ENCODE measurements at regions not wholly inside any gene's neighbourhood (a gene's known extent, or its start where the extent isn't known, plus 50 kb on each side); places are given as distances from the start of the nearest gene placed in this dataset.

DNA sequence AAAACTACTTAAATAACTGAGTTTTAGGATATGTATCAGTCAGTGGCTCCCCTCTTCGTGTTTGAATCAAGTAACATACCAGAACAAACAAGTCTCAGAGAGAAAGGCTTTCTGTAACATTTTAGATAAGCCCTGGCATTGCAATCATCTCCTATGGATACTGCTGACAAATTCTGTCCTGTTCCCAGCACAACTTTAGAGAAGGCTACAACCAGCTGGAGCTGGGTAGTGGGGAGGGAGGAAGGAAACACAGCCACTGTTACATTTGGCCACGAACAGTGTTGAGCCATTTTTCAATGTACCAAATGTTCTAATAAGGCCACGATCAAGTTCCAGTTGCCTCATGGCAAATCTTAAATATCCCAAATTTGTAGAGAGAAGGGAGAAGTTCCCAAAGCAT is 511.8 kb upstream of the WWC1 start:
- DNase-seq (ENCODE audit: extremely low read depth, low read depth, low spot score), result no peak

- no peak for DNase-seq (ENCODE audit: extremely low read depth, low read depth, low spot score)
These were observed 511.3 kb upstream of the WWC1 start for GRCh38 chr5:167780177-167780576.

GRCh38 chr5:167783145-167783817 is 508.2 kb upstream of the WWC1 start:
- DNase-seq (ENCODE audit: extremely low read depth, low read depth, low spot score), result no peak

- no peak for DNase-seq (ENCODE audit: extremely low read depth, low read depth, low spot score)
These were observed 506.3 kb upstream of the WWC1 start for GRCh38 chr5:167785106-167785505.

- no peak for DNase-seq (ENCODE audit: extremely low read depth, low read depth, low spot score)
These were observed 505.5 kb upstream of the WWC1 start for GRCh38 chr5:167785901-167786300.

DNA sequence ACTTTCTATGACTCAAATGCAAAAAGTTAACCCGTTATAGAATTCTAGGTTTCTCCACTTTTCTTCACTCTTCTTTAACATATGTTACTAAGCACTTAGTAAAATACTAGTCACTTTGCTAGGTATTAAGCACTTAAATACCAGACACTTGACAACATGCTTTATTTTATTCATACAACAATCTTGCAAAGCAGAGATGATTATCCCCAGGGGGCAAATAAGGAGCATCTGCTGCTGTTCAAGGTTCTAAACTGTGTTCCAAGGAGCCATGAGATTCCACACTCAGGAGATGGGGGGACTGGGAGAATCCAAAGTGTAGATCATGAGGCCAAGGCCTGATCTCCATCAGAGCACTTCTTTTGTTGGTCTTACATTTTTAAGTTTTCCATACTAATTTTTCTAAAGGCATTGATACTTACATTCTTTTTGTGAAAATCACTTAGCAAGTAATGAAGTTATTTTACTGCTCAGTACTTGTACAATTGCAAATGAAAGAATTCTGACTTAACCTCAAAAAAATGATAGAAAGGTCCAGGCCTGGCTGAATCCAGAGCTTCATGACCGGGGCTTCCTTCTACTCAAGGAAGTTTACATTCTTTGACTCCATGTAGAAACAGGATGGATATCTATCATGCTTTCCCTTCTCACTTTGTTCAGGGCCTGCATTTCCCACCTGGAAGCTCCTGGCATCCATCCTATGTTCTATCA is 504.4 kb upstream of the WWC1 start:
- DNase-seq (ENCODE audit: extremely low read depth, low read depth, low spot score), result no peak

DNA sequence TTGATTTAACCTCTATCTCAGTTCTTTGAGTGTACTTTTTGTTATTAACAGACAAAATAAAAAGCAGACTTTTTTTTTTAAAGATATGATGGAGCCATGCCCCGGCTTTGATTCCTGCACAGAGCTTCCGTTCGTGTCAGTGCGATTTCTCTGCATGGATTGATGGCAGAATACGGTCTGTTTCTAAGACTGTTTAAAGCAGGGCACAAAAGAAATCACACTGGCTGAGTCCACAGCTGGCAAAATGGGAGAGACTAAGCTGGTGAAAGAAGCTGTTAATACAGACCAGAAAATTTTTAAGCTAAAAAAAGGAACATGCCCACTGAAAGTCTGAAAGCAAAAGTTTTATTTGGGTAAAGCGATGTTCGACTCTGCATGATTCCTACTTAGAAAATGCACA is 501.4 kb upstream of the WWC1 start:
- DNase-seq (ENCODE audit: extremely low read depth, low read depth, low spot score), result no peak

GRCh38 chr5:167790462-167791260 is 500.8 kb upstream of the WWC1 start:
- no peak for DNase-seq (ENCODE audit: extremely low read depth, low read depth, low spot score)

- DNase-seq (ENCODE audit: extremely low read depth, low read depth, low spot score), result no peak
These were observed 498.9 kb upstream of the WWC1 start for GRCh38 chr5:167792514-167792913.

DNA sequence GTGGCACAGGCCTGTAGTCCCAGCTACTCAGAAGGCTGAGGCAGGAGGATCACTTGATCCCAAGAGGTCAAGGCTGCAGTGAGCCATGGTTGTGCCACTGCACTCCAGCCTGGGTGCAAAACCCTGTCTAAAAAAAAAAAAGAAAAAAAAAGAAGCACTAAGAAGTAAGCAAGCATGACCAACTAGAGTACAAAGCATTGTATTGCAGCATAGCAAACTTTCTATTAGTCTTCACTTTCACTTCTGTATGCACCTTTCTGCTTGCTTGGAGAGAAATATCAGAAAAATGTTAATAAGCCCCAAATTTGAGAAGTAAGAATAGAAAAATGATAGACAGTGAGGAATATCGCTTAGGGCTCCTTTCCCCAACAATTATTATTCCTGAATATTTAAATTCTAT is 497.7 kb upstream of the WWC1 start:
- DNase-seq (ENCODE audit: extremely low read depth, low read depth, low spot score), result no peak

DNA sequence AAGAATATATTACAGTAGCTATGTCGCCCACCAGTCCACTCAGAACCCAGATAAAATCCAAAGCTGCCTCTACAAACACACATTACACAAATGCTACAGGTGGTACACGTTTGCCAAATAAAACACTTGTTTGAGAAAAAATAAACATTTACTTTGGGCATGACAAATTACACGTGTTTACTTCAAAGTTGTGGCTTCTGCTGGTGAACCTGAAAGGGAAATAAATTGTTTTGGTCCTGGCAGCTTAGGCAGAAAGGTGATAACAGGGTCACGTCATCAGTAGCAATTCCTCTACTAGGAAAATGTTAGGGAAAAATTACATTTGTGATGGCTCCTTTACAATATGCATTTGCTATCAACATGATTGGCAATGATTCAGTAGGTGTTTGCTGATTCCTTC is 497.3 kb upstream of the WWC1 start:
- DNase-seq (ENCODE audit: extremely low read depth, low read depth, low spot score), result no peak

GRCh38 chr5:167796672-167797071 is 494.8 kb upstream of the WWC1 start:
- DNase-seq (ENCODE audit: extremely low read depth, low read depth, low spot score), result no peak

- DNase-seq (ENCODE audit: extremely low read depth, low read depth, low spot score), result no peak
These were observed 493.5 kb upstream of the WWC1 start for GRCh38 chr5:167797933-167798332.

GRCh38 chr5:167798448-167798847 is 493.0 kb upstream of the WWC1 start:
- no peak for DNase-seq (ENCODE audit: extremely low read depth, low read depth, low spot score)

- no peak for DNase-seq (ENCODE audit: extremely low read depth, low read depth, low spot score)
These were observed 491.0 kb upstream of the WWC1 start for GRCh38 chr5:167800427-167800826.

GRCh38 chr5:167801999-167802398 is 489.4 kb upstream of the WWC1 start:
- no peak for DNase-seq (ENCODE audit: extremely low read depth, low read depth, low spot score)

- no peak for DNase-seq (ENCODE audit: extremely low read depth, low read depth, low spot score)
These were observed 488.6 kb upstream of the WWC1 start for GRCh38 chr5:167802755-167803431.

DNA sequence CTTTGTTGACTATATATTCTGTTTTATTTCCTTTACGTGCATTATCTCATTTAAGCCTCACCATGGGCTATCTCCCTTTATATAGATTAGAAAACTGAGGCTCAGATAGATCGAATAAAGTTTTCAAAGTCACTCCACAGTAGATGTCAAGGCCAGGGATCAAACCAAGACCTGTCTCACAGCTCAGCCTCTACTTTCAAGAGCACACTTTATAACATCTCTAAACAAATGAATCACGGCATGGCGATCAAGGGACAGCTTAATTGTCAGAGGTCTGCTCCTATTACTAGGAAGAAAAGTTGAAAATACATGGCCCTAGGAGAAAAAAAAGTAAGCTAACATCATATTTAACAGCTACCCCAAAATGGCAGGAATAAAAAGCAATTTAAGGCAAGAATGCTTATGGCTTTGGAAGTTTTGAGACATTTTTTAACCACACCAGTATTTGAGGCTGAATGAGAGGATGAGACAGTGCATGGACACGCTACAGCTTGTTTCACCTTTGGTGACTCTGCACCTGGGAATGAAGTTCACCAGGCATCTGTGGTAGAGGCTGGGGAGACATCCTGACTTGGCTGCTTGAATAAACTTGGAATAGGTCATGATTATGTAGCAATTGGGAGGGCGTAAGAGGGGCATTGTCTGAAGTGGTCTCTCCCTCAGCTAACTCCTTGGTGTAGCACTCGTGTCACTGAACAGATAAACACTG is 486.8 kb upstream of the WWC1 start:
- DNase-seq (ENCODE audit: extremely low read depth, low read depth, low spot score), result no peak

DNA sequence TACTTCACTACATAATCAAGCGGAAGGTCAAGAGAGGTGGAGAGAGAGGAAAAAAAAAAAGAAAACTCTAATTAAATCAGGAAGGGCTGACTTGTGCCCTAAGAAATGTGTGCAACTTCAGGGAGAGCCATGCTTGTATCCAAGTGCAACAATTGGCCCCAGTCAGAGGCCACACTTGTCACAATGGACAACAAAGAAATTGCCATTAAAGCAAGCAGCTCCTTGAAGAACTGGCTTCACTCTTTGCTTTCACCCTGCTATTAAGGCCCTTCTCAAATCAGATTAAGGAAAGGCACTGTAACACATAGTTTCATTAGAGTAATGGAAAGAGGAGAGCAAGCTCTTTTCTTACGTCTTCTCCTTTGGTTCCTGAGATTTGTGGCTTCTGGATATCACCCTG is 480.9 kb upstream of the WWC1 start:
- no peak for DNase-seq (ENCODE audit: extremely low read depth, low read depth, low spot score)

DNA sequence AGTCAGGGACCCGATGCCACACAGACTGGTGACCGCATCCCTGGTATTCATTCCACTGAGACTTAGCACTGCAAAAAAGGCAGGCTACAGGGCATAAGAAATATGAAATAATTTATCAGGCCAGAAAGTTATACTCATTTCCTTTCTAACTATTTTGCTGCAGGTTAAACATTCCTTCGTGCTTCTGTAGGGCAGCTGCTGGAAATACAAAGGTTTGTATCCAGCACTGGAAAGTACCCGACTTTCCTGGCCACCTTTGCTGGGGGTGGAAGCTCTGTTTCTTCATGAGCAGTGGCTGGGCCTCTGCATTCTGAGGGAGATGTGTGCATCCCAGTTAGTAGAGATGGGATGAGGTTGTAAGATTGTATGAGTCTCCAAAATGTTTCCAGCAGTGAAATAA is 478.6 kb upstream of the WWC1 start:
- DNase-seq (ENCODE audit: extremely low read depth, low read depth, low spot score), result no peak

- no peak for DNase-seq (ENCODE audit: extremely low read depth, low read depth, low spot score)
These were observed 478.1 kb upstream of the WWC1 start for GRCh38 chr5:167813389-167813788.
